Fibroblast of villous mesenchyme (primary cell): ENCODE measurements at regions not wholly inside any gene's neighbourhood (a gene's known extent, or its start where the extent isn't known, plus 50 kb on each side); places are given as distances from the start of the nearest gene placed in this dataset.

Source experiments
- DNase-seq: peaks from one replicate; pipeline ENCODE4 v3.0.0-alpha.2; 2010; ENCODE audit warnings: low read depth
- H3K4me3 ChIP-seq: 2 replicates; pipeline ENCODE4 v1.5.1; 2011; ENCODE audit warnings: low read depth, mild to moderate bottlenecking, low read length
- TF ChIP-seq, protein P1 (sequence below): IDR thresholded peaks from 2 replicates; pipeline ENCODE4 v1.5.1; 2012; ENCODE audit warnings: low read depth, mild to moderate bottlenecking, low read length; ENCODE audit not compliant: insufficient read depth

DNA sequence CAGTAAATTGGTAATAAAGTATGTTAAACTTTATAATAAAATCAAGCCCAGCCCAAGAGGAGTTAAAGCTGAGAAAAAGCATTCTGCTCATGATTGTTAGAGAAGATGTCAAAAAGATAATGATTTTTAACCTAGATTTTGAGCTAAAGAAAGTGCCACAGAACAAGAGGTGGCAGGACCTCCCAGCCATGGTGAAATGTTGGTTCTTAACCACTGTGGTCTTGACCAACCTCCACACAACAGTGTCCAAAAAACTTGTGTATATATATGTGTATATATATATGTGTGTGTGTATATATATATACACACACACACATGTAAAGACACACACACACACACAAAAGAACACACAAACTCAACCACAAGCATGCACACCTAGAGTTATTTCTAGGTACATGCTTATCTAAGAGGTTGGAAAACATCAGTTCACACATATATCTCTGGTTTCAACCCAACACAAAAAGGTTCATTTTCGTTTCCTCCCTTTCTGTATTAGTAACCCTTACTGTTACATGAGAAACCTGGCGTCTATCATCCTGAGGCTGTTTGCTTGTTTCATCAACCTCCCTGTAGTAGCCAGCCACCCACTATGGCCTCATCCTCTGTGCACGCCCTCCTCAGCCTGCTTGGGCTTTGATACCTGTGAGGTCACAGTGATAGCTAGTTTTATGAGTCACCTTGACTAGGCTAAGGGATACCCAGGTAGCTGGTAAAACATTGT lies 631.8 kb upstream of the ID2 start:
- TF ChIP-seq, protein P1, sequence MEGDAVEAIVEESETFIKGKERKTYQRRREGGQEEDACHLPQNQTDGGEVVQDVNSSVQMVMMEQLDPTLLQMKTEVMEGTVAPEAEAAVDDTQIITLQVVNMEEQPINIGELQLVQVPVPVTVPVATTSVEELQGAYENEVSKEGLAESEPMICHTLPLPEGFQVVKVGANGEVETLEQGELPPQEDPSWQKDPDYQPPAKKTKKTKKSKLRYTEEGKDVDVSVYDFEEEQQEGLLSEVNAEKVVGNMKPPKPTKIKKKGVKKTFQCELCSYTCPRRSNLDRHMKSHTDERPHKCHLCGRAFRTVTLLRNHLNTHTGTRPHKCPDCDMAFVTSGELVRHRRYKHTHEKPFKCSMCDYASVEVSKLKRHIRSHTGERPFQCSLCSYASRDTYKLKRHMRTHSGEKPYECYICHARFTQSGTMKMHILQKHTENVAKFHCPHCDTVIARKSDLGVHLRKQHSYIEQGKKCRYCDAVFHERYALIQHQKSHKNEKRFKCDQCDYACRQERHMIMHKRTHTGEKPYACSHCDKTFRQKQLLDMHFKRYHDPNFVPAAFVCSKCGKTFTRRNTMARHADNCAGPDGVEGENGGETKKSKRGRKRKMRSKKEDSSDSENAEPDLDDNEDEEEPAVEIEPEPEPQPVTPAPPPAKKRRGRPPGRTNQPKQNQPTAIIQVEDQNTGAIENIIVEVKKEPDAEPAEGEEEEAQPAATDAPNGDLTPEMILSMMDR: no peak
- no peak overlapping the region for H3K4me3 ChIP-seq
- no peak for DNase-seq

DNA sequence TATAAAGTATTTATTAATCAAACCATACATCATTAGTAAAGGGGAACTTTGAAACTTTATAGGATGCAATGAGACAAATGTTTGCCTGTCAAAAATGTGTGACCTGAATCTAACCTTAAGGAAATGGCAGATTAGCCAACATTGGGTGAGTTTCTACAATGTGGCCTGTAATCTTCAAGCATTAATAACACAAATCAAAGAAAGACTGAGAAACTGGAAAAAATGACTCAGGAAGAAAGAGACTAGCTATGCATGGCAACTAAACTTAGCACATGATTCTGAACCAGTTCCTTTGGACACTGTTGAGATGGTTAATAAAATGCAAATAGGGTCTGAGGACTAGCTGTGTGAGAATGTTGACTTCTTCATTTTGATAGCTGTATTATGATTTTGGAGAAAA lies 628.6 kb upstream of the ID2 start:
- TF ChIP-seq, protein P1: no peak
- no peak for DNase-seq
- no peak overlapping the region for H3K4me3 ChIP-seq

DNA sequence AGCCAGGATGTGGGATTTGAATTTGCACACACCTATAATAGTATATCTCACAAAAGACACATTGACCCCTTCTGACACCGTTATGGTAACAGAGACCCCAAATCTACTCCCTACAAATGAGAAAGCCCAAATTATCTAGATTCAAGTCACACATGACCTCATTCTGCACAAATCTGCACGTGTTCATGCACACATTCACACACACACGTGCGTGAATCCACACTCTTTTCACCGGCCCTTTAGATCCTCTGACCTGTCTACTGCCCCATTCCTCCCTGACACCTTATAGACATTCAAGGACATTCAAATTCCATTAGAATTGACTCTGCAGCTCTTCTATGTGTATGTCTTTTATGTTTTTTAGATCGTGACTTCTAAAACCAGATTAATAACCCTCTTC lies 627.8 kb upstream of the ID2 start:
- TF ChIP-seq, protein P1: no peak
- DNase-seq: no peak
- no peak overlapping the region for H3K4me3 ChIP-seq

DNA sequence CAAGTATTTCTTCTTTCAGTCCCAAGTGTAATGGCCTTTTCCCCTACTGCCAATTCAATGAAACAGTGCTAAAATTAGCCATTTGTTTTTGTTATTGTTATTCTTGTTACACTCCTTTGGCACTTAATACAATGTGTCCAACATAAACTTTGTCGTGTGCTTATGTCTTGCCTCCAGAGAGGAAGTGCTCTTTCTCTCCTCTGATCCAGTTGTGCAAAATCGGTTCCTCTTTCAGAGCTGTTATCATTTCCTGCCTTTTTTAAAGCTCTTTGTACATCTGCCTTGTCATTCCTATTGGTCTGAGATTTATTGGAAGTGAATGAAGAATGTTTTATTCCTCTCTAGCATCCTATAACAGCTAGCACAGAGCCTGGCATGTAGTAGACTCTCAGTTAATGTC lies 623.2 kb upstream of the ID2 start:
- DNase-seq: no peak
- TF ChIP-seq, protein P1: no peak

GRCh38 chr2:8059255-8059654 lies 622.6 kb upstream of the ID2 start:
- DNase-seq: no peak
- H3K4me3 ChIP-seq: no peak overlapping the region
- TF ChIP-seq, protein P1: no peak

More for the DNA sequence above, 623.2 kb upstream of the ID2 start:
- no peak overlapping the region for H3K4me3 ChIP-seq

- no peak overlapping the region for H3K4me3 ChIP-seq
- TF ChIP-seq, protein P1: no peak
- DNase-seq: no peak
These were observed 622.1 kb upstream of the ID2 start for GRCh38 chr2:8059794-8060193.

- no peak overlapping the region for H3K4me3 ChIP-seq
- TF ChIP-seq, protein P1: no peak
- no peak for DNase-seq
These were observed 620.6 kb upstream of the ID2 start for GRCh38 chr2:8061219-8061618.
